ENCODE measurements at regions not wholly inside any gene's neighbourhood (a gene's known extent, or its start where the extent isn't known, plus 50 kb on each side); places are given as distances from the start of the nearest gene placed in this dataset.
"Not testable (repeated sequence)": the region's sequence is repeated elsewhere in the genome, so short reads cannot be mapped to it uniquely, and the experiment has no call there.

DNA sequence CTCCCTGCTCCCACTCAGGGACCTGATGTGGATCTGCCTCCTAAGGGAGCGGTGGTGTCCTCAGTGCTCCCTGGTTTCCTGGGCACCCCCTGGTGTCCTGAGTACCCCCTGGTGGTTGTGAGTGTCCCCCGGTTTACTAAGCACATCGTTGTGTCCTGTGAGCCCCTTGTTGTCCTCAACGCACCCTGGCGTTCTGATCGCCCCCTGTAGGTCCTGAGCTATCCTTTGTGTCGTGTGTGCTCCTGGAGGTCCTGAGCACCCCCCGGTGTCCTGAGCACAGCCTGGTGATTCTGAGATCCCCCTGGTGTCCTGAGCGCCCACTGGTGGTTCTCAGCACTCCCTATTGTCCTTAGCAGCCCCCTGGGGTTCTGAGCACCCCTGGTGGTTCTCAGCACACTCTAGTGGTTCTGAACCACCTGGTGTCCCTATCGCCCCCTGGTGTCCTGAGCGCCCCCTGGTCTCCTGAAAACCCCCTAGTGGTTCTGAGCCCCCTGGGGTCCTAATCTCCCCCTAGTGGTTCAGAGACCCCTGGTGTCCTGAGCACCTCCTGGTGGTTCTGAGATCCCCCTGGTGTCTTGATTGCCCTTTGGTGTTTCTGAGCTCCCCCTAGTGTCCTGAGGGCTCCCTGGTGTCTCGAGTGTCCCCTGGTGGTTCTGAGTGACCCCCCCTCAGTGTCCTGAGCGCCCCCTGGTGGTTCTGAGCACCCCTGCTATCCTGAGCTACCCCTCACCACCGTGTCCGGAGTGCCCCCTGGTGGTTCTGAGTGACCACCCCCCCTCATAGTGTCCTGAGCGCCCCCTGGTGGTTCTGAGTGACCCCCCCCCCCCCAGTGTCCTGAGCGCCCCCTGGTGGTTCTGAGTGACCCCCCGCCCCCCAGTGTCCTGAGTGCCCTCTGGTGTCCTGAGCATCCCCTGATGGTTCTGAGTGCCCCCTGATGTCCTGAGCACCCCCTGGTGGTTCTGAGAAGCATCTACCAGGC, 615.1 kb downstream of the TMEM121 start:
- no peak for DNase-seq (ENCODE audit: low read depth in 2 of 2)
- TF ChIP-seq, protein P1, sequence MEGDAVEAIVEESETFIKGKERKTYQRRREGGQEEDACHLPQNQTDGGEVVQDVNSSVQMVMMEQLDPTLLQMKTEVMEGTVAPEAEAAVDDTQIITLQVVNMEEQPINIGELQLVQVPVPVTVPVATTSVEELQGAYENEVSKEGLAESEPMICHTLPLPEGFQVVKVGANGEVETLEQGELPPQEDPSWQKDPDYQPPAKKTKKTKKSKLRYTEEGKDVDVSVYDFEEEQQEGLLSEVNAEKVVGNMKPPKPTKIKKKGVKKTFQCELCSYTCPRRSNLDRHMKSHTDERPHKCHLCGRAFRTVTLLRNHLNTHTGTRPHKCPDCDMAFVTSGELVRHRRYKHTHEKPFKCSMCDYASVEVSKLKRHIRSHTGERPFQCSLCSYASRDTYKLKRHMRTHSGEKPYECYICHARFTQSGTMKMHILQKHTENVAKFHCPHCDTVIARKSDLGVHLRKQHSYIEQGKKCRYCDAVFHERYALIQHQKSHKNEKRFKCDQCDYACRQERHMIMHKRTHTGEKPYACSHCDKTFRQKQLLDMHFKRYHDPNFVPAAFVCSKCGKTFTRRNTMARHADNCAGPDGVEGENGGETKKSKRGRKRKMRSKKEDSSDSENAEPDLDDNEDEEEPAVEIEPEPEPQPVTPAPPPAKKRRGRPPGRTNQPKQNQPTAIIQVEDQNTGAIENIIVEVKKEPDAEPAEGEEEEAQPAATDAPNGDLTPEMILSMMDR (conservative IDR thresholded peaks at IDR 0.05 in 1 of 2, IDR thresholded peaks at IDR 0.05 in 1 of 2; ENCODE audit: low read depth in 1 of 2, low read length in 2 of 2): no peak
- TF ChIP-seq EZH2 (IDR thresholded peaks at IDR 0.05; ENCODE audit: low read length, missing control alignments): no peak

DNA sequence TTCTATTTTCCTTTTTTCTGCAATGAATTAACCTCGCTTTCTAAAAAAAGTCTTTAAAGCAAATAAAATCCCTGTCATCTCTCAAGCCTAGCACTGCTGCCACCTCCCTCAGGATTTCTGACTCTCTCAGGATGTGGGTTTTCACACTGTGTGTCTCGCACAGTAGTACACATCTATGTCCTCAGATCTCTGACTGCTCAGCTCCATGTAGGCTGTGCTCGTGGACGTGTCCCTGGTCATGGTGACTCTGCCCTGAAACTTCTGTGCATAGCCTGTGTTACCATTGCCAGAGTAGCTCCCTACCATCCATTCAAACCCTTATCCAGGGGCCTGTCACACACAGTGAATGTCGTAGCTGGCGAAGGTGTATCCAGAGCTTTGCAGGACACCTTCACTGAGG, 619.3 kb downstream of the TMEM121 start:
- not testable (repeated sequence) for H3K36me3 ChIP-seq (ENCODE audit: control insufficient read depth, insufficient read depth, low read length); H2AFZ ChIP-seq (ENCODE audit: low read length); H3K79me2 ChIP-seq (ENCODE audit: control insufficient read depth, insufficient read depth, low read length); DNase-seq (ENCODE audit: low read depth in 2 of 2); H3K27ac ChIP-seq (ENCODE audit: insufficient read depth, low read length); H3K9ac ChIP-seq (ENCODE audit: insufficient read depth, low read length); H3K4me2 ChIP-seq (ENCODE audit: extremely low read depth, insufficient read depth, low read length); H3K27me3 ChIP-seq (ENCODE audit: control insufficient read depth, insufficient read depth, low read length); H3K4me3 ChIP-seq (replicated peaks in 1 of 4; ENCODE audit: control extremely low read depth in 1 of 4, insufficient read depth in 1 of 4, low read depth in 3 of 4, low read length in 4 of 4); H3K4me1 ChIP-seq (ENCODE audit: control insufficient read depth, extremely low read depth, insufficient read depth, low read length); H3K9me3 ChIP-seq (ENCODE audit: control insufficient read depth, insufficient read depth, low read depth, low read length); H4K20me1 ChIP-seq (ENCODE audit: control insufficient read depth, extremely low read depth, insufficient read depth, low read length)

More for the DNA sequence above, 615.1 kb downstream of the TMEM121 start:
- H3K9ac ChIP-seq (ENCODE audit: insufficient read depth, low read length): no peak overlapping the region
- no peaks in the 10 kb centered on the region for H4K20me1 ChIP-seq (ENCODE audit: control insufficient read depth, extremely low read depth, insufficient read depth, low read length)
- no peaks in the 10 kb centered on the region for H3K9me3 ChIP-seq (ENCODE audit: control insufficient read depth, insufficient read depth, low read depth, low read length)
- H2AFZ ChIP-seq (ENCODE audit: low read length): no peak overlapping the region
- no peak overlapping the region for H3K4me2 ChIP-seq (ENCODE audit: extremely low read depth, insufficient read depth, low read length)
- H3K4me1 ChIP-seq (ENCODE audit: control insufficient read depth, extremely low read depth, insufficient read depth, low read length): no peaks in the 10 kb centered on the region
- no peaks in the 10 kb centered on the region for H3K36me3 ChIP-seq (ENCODE audit: control insufficient read depth, insufficient read depth, low read length)
- H3K4me3 ChIP-seq (replicated peaks in 1 of 4; ENCODE audit: control extremely low read depth in 1 of 4, insufficient read depth in 1 of 4, low read depth in 3 of 4, low read length in 4 of 4): no peak overlapping the region
- H3K79me2 ChIP-seq (ENCODE audit: control insufficient read depth, insufficient read depth, low read length): no peaks in the 10 kb centered on the region
- no peak overlapping the region for H3K27ac ChIP-seq (ENCODE audit: insufficient read depth, low read length)
- H3K27me3 ChIP-seq (ENCODE audit: control insufficient read depth, insufficient read depth, low read length): no peaks in the 10 kb centered on the region

DNA sequence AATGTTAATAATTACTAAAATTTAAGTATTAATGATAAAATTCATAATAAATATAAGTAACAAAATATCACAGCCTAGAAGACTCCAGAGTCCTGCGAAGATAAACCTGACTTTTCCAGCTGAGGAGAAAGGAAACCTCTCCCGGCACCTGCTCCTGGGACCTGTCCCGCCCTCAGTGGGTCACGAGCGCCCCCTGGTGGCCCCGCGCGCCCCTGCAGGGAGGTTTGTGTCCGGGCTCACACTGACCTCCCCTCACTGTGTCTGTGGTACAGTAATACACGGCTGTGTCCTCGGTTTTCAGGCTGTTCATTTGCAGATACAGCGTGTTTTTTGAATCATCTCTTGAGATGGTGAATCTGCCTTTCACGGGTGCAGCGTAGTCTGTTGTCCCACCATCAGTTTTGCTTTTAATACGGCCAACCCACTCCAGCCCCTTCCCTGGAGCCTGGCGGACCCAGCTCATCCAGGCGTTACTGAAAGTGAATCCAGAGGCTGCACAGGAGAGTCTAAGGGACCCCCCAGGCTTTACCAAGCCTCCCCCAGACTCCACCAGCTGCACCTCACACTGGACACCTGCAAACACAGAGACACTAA, 627.1 kb downstream of the TMEM121 start:
- H3K4me3 ChIP-seq (replicated peaks in 1 of 4; ENCODE audit: control extremely low read depth in 1 of 4, insufficient read depth in 1 of 4, low read depth in 3 of 4, low read length in 4 of 4); H3K27me3 ChIP-seq (ENCODE audit: control insufficient read depth, insufficient read depth, low read length); H3K27ac ChIP-seq (ENCODE audit: insufficient read depth, low read length); H3K4me2 ChIP-seq (ENCODE audit: extremely low read depth, insufficient read depth, low read length); H3K9ac ChIP-seq (ENCODE audit: insufficient read depth, low read length); H3K9me3 ChIP-seq (ENCODE audit: control insufficient read depth, insufficient read depth, low read depth, low read length); DNase-seq (ENCODE audit: low read depth in 2 of 2); H4K20me1 ChIP-seq (ENCODE audit: control insufficient read depth, extremely low read depth, insufficient read depth, low read length); H3K36me3 ChIP-seq (ENCODE audit: control insufficient read depth, insufficient read depth, low read length); H3K79me2 ChIP-seq (ENCODE audit: control insufficient read depth, insufficient read depth, low read length); H2AFZ ChIP-seq (ENCODE audit: low read length); H3K4me1 ChIP-seq (ENCODE audit: control insufficient read depth, extremely low read depth, insufficient read depth, low read length): not testable (repeated sequence)
- TF ChIP-seq, protein P1 (conservative IDR thresholded peaks at IDR 0.05 in 1 of 2, IDR thresholded peaks at IDR 0.05 in 1 of 2; ENCODE audit: low read depth in 1 of 2, low read length in 2 of 2): peak; percentile 33 to 40
